GM12874 (cell line): ENCODE measurements at regions not wholly inside any gene's neighbourhood (a gene's known extent, or its start where the extent isn't known, plus 50 kb on each side); places are given as distances from the start of the nearest gene placed in this dataset.

ENCODE experiments used
- CTCF ChIP-seq: IDR thresholded peaks from 2 replicates; pipeline ENCODE4 v1.5.1; 2011; ENCODE audit warnings: low read depth, mild to moderate bottlenecking, control low read depth, low read length, moderate library complexity; ENCODE audit not compliant: insufficient read depth

GRCh38 chr11:19426011-19426755, 185.4 kb upstream of the E2F8 start:
- no peak for TF ChIP-seq CTCF

- no peak for TF ChIP-seq CTCF
Observed at GRCh38 chr11:19422276-19422675, 181.5 kb upstream of the E2F8 start.

- TF ChIP-seq CTCF: no peak
Observed at GRCh38 chr11:19420868-19421533, 180.3 kb upstream of the E2F8 start.

GRCh38 chr11:19419808-19420207, 179.1 kb upstream of the E2F8 start:
- TF ChIP-seq CTCF: no peak

- no peak for TF ChIP-seq CTCF
Observed at GRCh38 chr11:19419021-19419750, 178.4 kb upstream of the E2F8 start.

GRCh38 chr11:19418221-19418620, 177.5 kb upstream of the E2F8 start:
- no peak for TF ChIP-seq CTCF

GRCh38 chr11:19410032-19410431, 169.3 kb upstream of the E2F8 start:
- TF ChIP-seq CTCF: no peak
